CD4-positive, alpha-beta T cell (primary cell): ENCODE measurements at regions not wholly inside any gene's neighbourhood (a gene's known extent, or its start where the extent isn't known, plus 50 kb on each side); places are given as distances from the start of the nearest gene placed in this dataset.

ENCODE experiments used
- ATAC-seq: fragments of 200-7000 bp; cut with Tn5 transposase; one replicate; pipeline ENCODE4 v1.10.0; 2022; ENCODE audit warnings: mild to moderate bottlenecking; ENCODE audit not compliant: poor library complexity
- CTCF ChIA-PET: fragments of 350-600 bp; sonication (Branson Sonifier 250); formaldehyde crosslinking; loops from one replicate; lab custom pipeline; 2021; ENCODE audit warnings: antibody characterized with exemption, inconsistent platforms; lab: Charles Lee
- POLR2A ChIA-PET: fragments of 350-600 bp; sonication (Branson Sonifier 250); formaldehyde crosslinking; loops from one replicate; lab custom pipeline; 2021; ENCODE audit warnings: antibody characterized with exemption, inconsistent platforms; lab: Charles Lee
- DNase-seq, 14 experiments: peaks; one replicate each; pipeline ENCODE4 v3.0.0-alpha.2; 2013 to 2020; ENCODE audit warnings: mixed read lengths in 2 of 14
- H3K27ac ChIP-seq, 2 donors: one replicate each; pipeline versions ENCODE4 v1.5.1 to v1.7.0; 2013; ENCODE audit warnings: low read length in 2 of 2, low read depth in 1 of 2, mild to moderate bottlenecking in 1 of 2
- H3K27me3 ChIP-seq, 2 experiments: 1 replicate in 1 of 2; 2 replicates in 1 of 2; pipeline versions ENCODE4 v1.6.1 to v1.7.0; 2013; ENCODE audit warnings: low read length in 2 of 2, control low read depth in 1 of 2, mild to moderate bottlenecking in 1 of 2, moderate library complexity in 1 of 2; ENCODE audit not compliant: insufficient read depth in 2 of 2, control insufficient read depth in 1 of 2
- H3K36me3 ChIP-seq: one replicate; pipeline ENCODE4 v1.6.1; 2013; ENCODE audit warnings: low read length, control low read depth; ENCODE audit not compliant: insufficient read depth
- H3K4me1 ChIP-seq: one replicate; pipeline ENCODE4 v1.6.1; 2013; ENCODE audit warnings: low read length, control low read depth; ENCODE audit not compliant: insufficient read depth
- H3K4me3 ChIP-seq: one replicate; pipeline ENCODE4 v1.5.1; 2013; ENCODE audit warnings: mild to moderate bottlenecking, low read length, moderate library complexity
- H3K9me3 ChIP-seq, 2 experiments: 1 replicate in 1 of 2; 2 replicates in 1 of 2; pipeline versions ENCODE4 v1.6.1 to v1.7.0; 2013; ENCODE audit warnings: low read length in 2 of 2, mild to moderate bottlenecking in 2 of 2, control low read depth in 1 of 2, moderate library complexity in 1 of 2; ENCODE audit not compliant: control insufficient read depth in 1 of 2, insufficient read depth in 1 of 2
- H3K27ac Mint-ChIP-seq: one replicate; pipeline ENCODE4 v1.8.0; 2020; ENCODE audit warnings: mixed read lengths
- H3K27me3 Mint-ChIP-seq: one replicate; pipeline ENCODE4 v1.8.0; 2021; ENCODE audit warnings: mixed read lengths
- H3K36me3 Mint-ChIP-seq: one replicate; pipeline ENCODE4 v1.8.0; 2021; ENCODE audit warnings: low read depth, mixed read lengths
- H3K4me1 Mint-ChIP-seq: one replicate; pipeline ENCODE4 v1.8.0; 2021; ENCODE audit warnings: low read depth, mixed read lengths
- H3K4me3 Mint-ChIP-seq: one replicate; pipeline ENCODE4 v1.8.0; 2020; ENCODE audit warnings: mild to moderate bottlenecking, mixed read lengths
- H3K9me3 Mint-ChIP-seq: one replicate; pipeline ENCODE4 v1.8.0; 2020; ENCODE audit warnings: mixed read lengths
- CTCF ChIP-seq: fragments of 200-600 bp; IDR thresholded peaks from one replicate; pipeline ENCODE4 v1.8.0; 2022; ENCODE audit warnings: antibody characterized with exemption, mild to moderate bottlenecking
- intact Hi-C, 2 experiments: fragments of 100-400 bp; cut with DNase I in 1 of 2; cut with micrococcal nuclease in 1 of 2; formaldehyde crosslinking; loops; one replicate each; pipeline versions ENCODE4 v1.15.1 to v1.9.0; 2023 to 2025; cut with DNase I, micrococcal nuclease

- no peak for TF ChIP-seq CTCF
- Histone ChIP-seq H3K4me3 (no peak overlapping the region), H3K27ac (no peak overlapping the region), H3K4me1 (no peaks in the 10 kb centered on the region), H3K9me3 (peaks cover 7 to 13% of the 10 kb centered on the region in 2 experiments), H3K36me3 (no peaks in the 10 kb centered on the region), H3K27me3 (peaks cover 0 to 4% of the 10 kb centered on the region in 2 experiments)
- intact Hi-C loops: no loop called here
- Mint-ChIP-seq H3K4me1 (no peaks in the 10 kb centered on the region), H3K36me3 (no peaks in the 10 kb centered on the region), H3K27ac (no peak overlapping the region), H3K27me3 (peaks cover 16% of the 10 kb centered on the region), H3K4me3 (no peak overlapping the region), H3K9me3 (no peaks in the 10 kb centered on the region)
- DNase-seq (peak in 1 of 14 experiments; percentile 23), ATAC-seq (no peak)
- ChIA-PET CTCF (no interaction called here), POLR2A (no interaction called here)
Observed at GRCh38 chr22:48895336-48895735, 932.3 kb downstream of the BRD1 start.

GRCh38 chr22:48894804-48895250 lies 932.8 kb downstream of the BRD1 start:
- Histone ChIP-seq H3K4me3 (no peak overlapping the region), H3K27me3 (peaks cover 0 to 4% of the 10 kb centered on the region in 2 experiments), H3K4me1 (no peaks in the 10 kb centered on the region), H3K27ac (no peak overlapping the region), H3K36me3 (no peaks in the 10 kb centered on the region), H3K9me3 (peaks cover 7 to 13% of the 10 kb centered on the region in 2 experiments)
- intact Hi-C loops: no loop called here
- H3K4me1 Mint-ChIP-seq: no peaks in the 10 kb centered on the region
- TF ChIP-seq CTCF: no peak
- no peak overlapping the region for H3K4me3 Mint-ChIP-seq
- ChIA-PET POLR2A (no interaction called here), CTCF (no interaction called here)
- peaks cover 16% of the 10 kb centered on the region for H3K27me3 Mint-ChIP-seq
- no peak for ATAC-seq
- H3K27ac Mint-ChIP-seq: no peak overlapping the region
- DNase-seq: peak in 1 of 14 experiments; percentile 26
- H3K36me3 Mint-ChIP-seq: no peaks in the 10 kb centered on the region
- no peaks in the 10 kb centered on the region for H3K9me3 Mint-ChIP-seq

GRCh38 chr22:48894064-48894671 lies 933.5 kb downstream of the BRD1 start:
- Mint-ChIP-seq H3K36me3 (no peaks in the 10 kb centered on the region), H3K4me3 (no peak overlapping the region), H3K27me3 (peaks cover 23% of the 10 kb centered on the region), H3K9me3 (no peaks in the 10 kb centered on the region), H3K4me1 (no peaks in the 10 kb centered on the region), H3K27ac (no peak overlapping the region)
- no peak for TF ChIP-seq CTCF
- DNase-seq (peak in 1 of 14 experiments; percentile 28), ATAC-seq (no peak)
- no peak overlapping the region for H3K27ac ChIP-seq
- H3K27me3 ChIP-seq: peaks cover 0 to 4% of the 10 kb centered on the region in 2 experiments
- ChIA-PET CTCF (no interaction called here), POLR2A (no interaction called here)
- intact Hi-C loops: no loop called here
- peaks cover 7 to 9% of the 10 kb centered on the region in 2 experiments for H3K9me3 ChIP-seq
- H3K4me3 ChIP-seq: no peak overlapping the region
- no peaks in the 10 kb centered on the region for H3K36me3 ChIP-seq
- H3K4me1 ChIP-seq: no peaks in the 10 kb centered on the region
